Endodermal cell (in vitro differentiated cells): ENCODE measurements at regions not wholly inside any gene's neighbourhood (a gene's known extent, or its start where the extent isn't known, plus 50 kb on each side); places are given as distances from the start of the nearest gene placed in this dataset.

Experiments
- DNase-seq: peaks from one replicate; pipeline ENCODE4 v3.0.0-alpha.2; 2017
- H3K27ac ChIP-seq: 2 replicates; pipeline ENCODE4 v1.5.1; 2013; ENCODE audit warnings: mild to moderate bottlenecking, low read depth, low read length, moderate library complexity
- H3K27me3 ChIP-seq: 2 replicates; pipeline ENCODE4 v1.6.1; 2013; ENCODE audit warnings: mild to moderate bottlenecking, low read length, moderate library complexity; ENCODE audit not compliant: insufficient read depth, control insufficient read depth, poor library complexity, severe bottlenecking
- H3K36me3 ChIP-seq: 2 replicates; pipeline ENCODE4 v1.7.0; 2013; ENCODE audit warnings: mild to moderate bottlenecking, low read length, moderate library complexity; ENCODE audit not compliant: control insufficient read depth, insufficient read depth
- H3K4me1 ChIP-seq: one replicate; pipeline ENCODE4 v1.7.0; 2013; ENCODE audit warnings: low read length; ENCODE audit not compliant: control insufficient read depth, insufficient read depth
- H3K4me3 ChIP-seq: 2 replicates; pipeline ENCODE4 v1.5.1; 2013; ENCODE audit warnings: mild to moderate bottlenecking, low read length, moderate library complexity
- H3K9ac ChIP-seq: 2 replicates; pipeline ENCODE4 v1.6.1; 2013; ENCODE audit warnings: mild to moderate bottlenecking, low read length, moderate library complexity; ENCODE audit not compliant: poor library complexity, severe bottlenecking; ENCODE audit errors: extremely low read depth
- H3K9me3 ChIP-seq: 2 replicates; pipeline ENCODE4 v1.6.1; 2013; ENCODE audit warnings: mild to moderate bottlenecking, low read length, moderate library complexity; ENCODE audit not compliant: control insufficient read depth
- H3K27ac Mint-ChIP-seq: 2 replicates; pipeline ENCODE4 v1.8.0; 2020; ENCODE audit warnings: mixed read lengths
- H3K27me3 Mint-ChIP-seq: 2 replicates; pipeline ENCODE4 v1.8.0; 2021; ENCODE audit warnings: mild to moderate bottlenecking, mixed read lengths; ENCODE audit not compliant: insufficient read depth
- H3K36me3 Mint-ChIP-seq: 2 replicates; pipeline ENCODE4 v1.8.0; 2020; ENCODE audit warnings: low read depth, mixed read lengths
- H3K4me1 Mint-ChIP-seq: 2 replicates; pipeline ENCODE4 v1.8.0; 2020; ENCODE audit warnings: mixed read lengths
- H3K4me3 Mint-ChIP-seq: 2 replicates; pipeline ENCODE4 v1.8.0; 2020; ENCODE audit warnings: mild to moderate bottlenecking, moderate library complexity, mixed read lengths
- H3K9me3 Mint-ChIP-seq: 2 replicates; pipeline ENCODE4 v1.8.0; 2020; ENCODE audit warnings: mild to moderate bottlenecking, mixed read lengths
- WGBS, 2 experiments: methylation state at CpG; one replicate each; pipeline versions ENCODE4 v1.1.5 to v1.1.7; 2013; ENCODE audit warnings: missing lambda C conversion rate in 2 of 2, mixed read lengths in 1 of 2; ENCODE audit not compliant: insufficient coverage in 1 of 2, insufficient read length in 1 of 2; 5-methylcytosine and 5-hydroxymethylcytosine counted together
- TF ChIP-seq, protein P1 (sequence below): fragments of 200-600 bp; sonication (generic); conservative IDR thresholded peaks from 2 replicates; pipeline ENCODE4 v1.5.0; 2021; ENCODE audit warnings: antibody characterized with exemption, mild to moderate bottlenecking

DNA sequence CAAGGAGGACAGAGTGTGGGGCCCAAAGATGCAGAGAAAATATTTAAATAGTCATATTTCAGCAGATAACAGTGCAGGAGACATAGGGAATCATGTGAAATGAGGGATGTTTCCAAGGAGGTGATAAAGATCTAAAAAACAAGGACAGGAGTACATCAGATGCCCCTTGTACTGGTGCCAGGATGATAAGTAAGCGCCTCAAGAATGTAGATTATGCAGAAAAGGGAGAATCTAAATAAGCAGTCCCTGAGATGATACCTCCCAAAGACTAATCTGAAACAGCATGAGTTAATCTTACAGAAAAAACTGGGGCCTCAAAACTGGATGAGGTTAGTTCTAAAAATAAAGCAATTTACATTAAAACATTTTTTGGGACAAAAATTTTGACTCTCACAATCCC is 136.1 kb upstream of the WDFY3 start:
- no peak overlapping the region for H3K27ac Mint-ChIP-seq
- Histone ChIP-seq H3K4me1 (no peaks in the 10 kb centered on the region), H3K27ac (no peak overlapping the region), H3K9me3 (peaks cover 11% of the 10 kb centered on the region), H3K4me3 (no peak overlapping the region), H3K27me3 (no peaks in the 10 kb centered on the region), H3K36me3 (no peaks in the 10 kb centered on the region), H3K9ac (no peak overlapping the region)
- TF ChIP-seq, protein P1, sequence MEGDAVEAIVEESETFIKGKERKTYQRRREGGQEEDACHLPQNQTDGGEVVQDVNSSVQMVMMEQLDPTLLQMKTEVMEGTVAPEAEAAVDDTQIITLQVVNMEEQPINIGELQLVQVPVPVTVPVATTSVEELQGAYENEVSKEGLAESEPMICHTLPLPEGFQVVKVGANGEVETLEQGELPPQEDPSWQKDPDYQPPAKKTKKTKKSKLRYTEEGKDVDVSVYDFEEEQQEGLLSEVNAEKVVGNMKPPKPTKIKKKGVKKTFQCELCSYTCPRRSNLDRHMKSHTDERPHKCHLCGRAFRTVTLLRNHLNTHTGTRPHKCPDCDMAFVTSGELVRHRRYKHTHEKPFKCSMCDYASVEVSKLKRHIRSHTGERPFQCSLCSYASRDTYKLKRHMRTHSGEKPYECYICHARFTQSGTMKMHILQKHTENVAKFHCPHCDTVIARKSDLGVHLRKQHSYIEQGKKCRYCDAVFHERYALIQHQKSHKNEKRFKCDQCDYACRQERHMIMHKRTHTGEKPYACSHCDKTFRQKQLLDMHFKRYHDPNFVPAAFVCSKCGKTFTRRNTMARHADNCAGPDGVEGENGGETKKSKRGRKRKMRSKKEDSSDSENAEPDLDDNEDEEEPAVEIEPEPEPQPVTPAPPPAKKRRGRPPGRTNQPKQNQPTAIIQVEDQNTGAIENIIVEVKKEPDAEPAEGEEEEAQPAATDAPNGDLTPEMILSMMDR: no peak
- peaks cover 9% of the 10 kb centered on the region for H3K27me3 Mint-ChIP-seq
- H3K36me3 Mint-ChIP-seq: no peaks in the 10 kb centered on the region
- H3K9me3 Mint-ChIP-seq: peaks cover 11% of the 10 kb centered on the region
- no peak for DNase-seq
- H3K4me3 Mint-ChIP-seq: no peak overlapping the region
- 100% methylated on average over 1 of the region's 1 CpG; no CpG with 5 or more reads in 1 of the 2 experiments for WGBS, 2 experiments
- H3K4me1 Mint-ChIP-seq: peaks cover 10% of the 10 kb centered on the region

DNA sequence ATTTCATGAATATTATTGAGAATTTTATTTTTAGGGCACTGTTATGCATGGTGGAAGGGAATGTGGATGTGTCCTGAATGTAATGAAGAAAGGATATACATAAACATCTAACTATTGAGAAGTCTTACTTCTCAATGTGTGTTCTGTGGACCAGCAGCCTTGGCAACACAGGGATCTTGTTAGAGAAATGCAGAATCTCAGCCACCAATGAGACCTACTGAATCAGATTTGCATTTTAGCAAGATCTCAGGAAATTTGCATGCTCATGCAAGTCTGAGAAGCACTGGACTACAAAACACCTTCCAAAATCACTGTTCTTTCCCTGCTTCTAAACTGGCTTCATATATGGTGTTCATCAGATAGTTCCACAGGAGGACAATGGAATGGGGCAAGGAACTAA is 139.7 kb upstream of the WDFY3 start:
- TF ChIP-seq, protein P1: no peak
- H3K4me1 Mint-ChIP-seq: peaks cover 21% of the 10 kb centered on the region

DNA sequence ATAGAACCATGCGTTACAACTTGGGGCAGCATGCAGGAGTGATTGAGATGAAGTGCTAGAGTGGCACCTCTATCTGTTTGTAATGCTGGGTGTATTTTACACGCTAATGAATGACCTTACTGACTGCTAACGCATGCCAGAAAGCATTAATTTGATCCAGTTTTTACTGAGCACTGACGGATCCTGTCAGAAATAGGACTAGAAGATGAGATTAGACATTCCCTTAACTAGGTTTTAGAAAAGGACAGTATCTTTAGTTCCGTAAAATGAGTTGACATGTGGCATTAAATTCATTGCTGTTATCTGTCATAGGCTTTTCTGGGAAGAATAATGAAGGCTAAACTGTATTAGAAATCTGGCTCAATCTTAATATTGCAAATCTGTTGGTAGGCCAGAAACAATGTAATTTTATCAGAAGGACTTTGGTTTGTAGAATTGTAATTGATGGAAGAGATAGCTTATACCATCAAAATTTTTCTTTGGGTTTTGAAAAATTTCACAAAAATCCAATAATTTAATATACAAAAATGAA is 140.4 kb upstream of the WDFY3 start:
- Histone ChIP-seq H3K4me3 (no peak overlapping the region), H3K27ac (no peak overlapping the region), H3K9ac (no peak overlapping the region), H3K27me3 (no peaks in the 10 kb centered on the region), H3K9me3 (no peaks in the 10 kb centered on the region), H3K36me3 (no peaks in the 10 kb centered on the region), H3K4me1 (no peaks in the 10 kb centered on the region)
- Mint-ChIP-seq H3K9me3 (no peaks in the 10 kb centered on the region), H3K4me3 (no peak overlapping the region), H3K27ac (no peak overlapping the region), H3K27me3 (peaks cover 9% of the 10 kb centered on the region), H3K36me3 (no peaks in the 10 kb centered on the region), H3K4me1 (peaks cover 21% of the 10 kb centered on the region)
- DNase-seq: no peak
- WGBS, 2 experiments: 92 to 95% methylated on average over 5 of the region's 5 CpGs
- TF ChIP-seq, protein P1: no peak

More for the DNA sequence above, 139.7 kb upstream of the WDFY3 start:
- H3K4me3 Mint-ChIP-seq: no peak overlapping the region
- H3K36me3 ChIP-seq: no peaks in the 10 kb centered on the region
- no peak overlapping the region for H3K9ac ChIP-seq
- DNase-seq: no peak
- no peaks in the 10 kb centered on the region for H3K9me3 Mint-ChIP-seq
- no peak overlapping the region for H3K27ac ChIP-seq
- no peak overlapping the region for H3K4me3 ChIP-seq
- H3K27ac Mint-ChIP-seq: no peak overlapping the region
- no peaks in the 10 kb centered on the region for H3K27me3 ChIP-seq
- no peaks in the 10 kb centered on the region for H3K9me3 ChIP-seq
- no peaks in the 10 kb centered on the region for H3K4me1 ChIP-seq
- peaks cover 9% of the 10 kb centered on the region for H3K27me3 Mint-ChIP-seq
- no peaks in the 10 kb centered on the region for H3K36me3 Mint-ChIP-seq
